ENCODE measurements at regions not wholly inside any gene's neighbourhood (a gene's known extent, or its start where the extent isn't known, plus 50 kb on each side); places are given as distances from the start of the nearest gene placed in this dataset.

GRCh38 chr4:17065821-17066220 lies 167.4 kb upstream of the LDB2 start:
- Histone ChIP-seq H3K27me3 (no peaks in the 10 kb centered on the region), H3K36me3 (no peaks in the 10 kb centered on the region), H3K27ac (no peak overlapping the region), H3K4me3 (no peak overlapping the region), H3K9me3 (peaks cover 0 to 5% (median 0%) of the 10 kb centered on the region in 4 donors), H3K4me1 (peaks cover 0 to 6% (median 0%) of the 10 kb centered on the region in 4 donors)
- WGBS, 5 donors, result 73 to 85% (median 84%) methylated on average over 2 of the region's 2 CpGs
- TF ChIP-seq POLR2AphosphoS5 (IDR thresholded peaks at IDR 0.05), result no peak
- TF ChIP-seq POLR2A (IDR thresholded peaks at IDR 0.05), result no peak
- no peak for TF ChIP-seq EP300 (IDR thresholded peaks at IDR 0.05)
- no peak for TF ChIP-seq CTCF (IDR thresholded peaks at IDR 0.05)
- DNase-seq, result no peak
- intact Hi-C loops (cut with DNase I; ENCODE audit: low total_unique reads), result no loop called here

- H3K4me1 ChIP-seq, result peaks cover 0 to 6% (median 0%) of the 10 kb centered on the region in 4 donors
- no peaks in the 10 kb centered on the region for H3K27me3 ChIP-seq
- H3K36me3 ChIP-seq, result no peaks in the 10 kb centered on the region
- WGBS, 5 donors, result 81 to 87% (median 83%) methylated on average over 4 of the region's 4 CpGs
- H3K4me3 ChIP-seq, result no peak overlapping the region
- DNase-seq, result no peak
- intact Hi-C loops (cut with DNase I; ENCODE audit: low total_unique reads), result no loop called here
- TF ChIP-seq POLR2AphosphoS5 (IDR thresholded peaks at IDR 0.05), result no peak
- TF ChIP-seq EP300 (IDR thresholded peaks at IDR 0.05), result no peak
- no peak for TF ChIP-seq POLR2A (IDR thresholded peaks at IDR 0.05)
- TF ChIP-seq CTCF (IDR thresholded peaks at IDR 0.05), result no peak
- no peak overlapping the region for H3K27ac ChIP-seq
- H3K9me3 ChIP-seq, result peaks cover 0 to under 1% (median 0%) of the 10 kb centered on the region in 4 donors
Observed at GRCh38 chr4:17064959-17065358, 166.5 kb upstream of the LDB2 start.

GRCh38 chr4:17063888-17064287 lies 165.4 kb upstream of the LDB2 start:
- WGBS, 5 donors, result 52 to 64% (median 58%) methylated on average over 3 of the region's 3 CpGs
- intact Hi-C loops (cut with DNase I; ENCODE audit: low total_unique reads), result no loop called here
- DNase-seq, result no peak
- Histone ChIP-seq H3K4me1 (peaks cover 0 to 7% (median 3%) of the 10 kb centered on the region in 4 donors), H3K27me3 (no peaks in the 10 kb centered on the region), H3K27ac (no peak overlapping the region), H3K9me3 (no peaks in the 10 kb centered on the region), H3K4me3 (no peak overlapping the region), H3K36me3 (no peaks in the 10 kb centered on the region)
- TF ChIP-seq POLR2A (IDR thresholded peaks at IDR 0.05), result no peak
- TF ChIP-seq EP300 (IDR thresholded peaks at IDR 0.05), result no peak
- TF ChIP-seq CTCF (IDR thresholded peaks at IDR 0.05), result no peak
- no peak for TF ChIP-seq POLR2AphosphoS5 (IDR thresholded peaks at IDR 0.05)

- H3K27me3 ChIP-seq, result no peaks in the 10 kb centered on the region
- no peaks in the 10 kb centered on the region for H3K36me3 ChIP-seq
- intact Hi-C loops (cut with DNase I; ENCODE audit: low total_unique reads), result no loop called here
- no peak for DNase-seq
- TF ChIP-seq POLR2A (IDR thresholded peaks at IDR 0.05) (no peak), CTCF (IDR thresholded peaks at IDR 0.05) (no peak), EP300 (IDR thresholded peaks at IDR 0.05) (no peak), POLR2AphosphoS5 (IDR thresholded peaks at IDR 0.05) (no peak)
- no peak overlapping the region for H3K27ac ChIP-seq
- H3K9me3 ChIP-seq, result no peaks in the 10 kb centered on the region
- peaks cover 0 to 6% (median 3%) of the 10 kb centered on the region in 4 donors for H3K4me1 ChIP-seq
- 86 to 93% (median 91%) methylated on average over 4 of the region's 4 CpGs for WGBS, 5 donors
- H3K4me3 ChIP-seq, result no peak overlapping the region
Observed at GRCh38 chr4:17060230-17060629, 161.8 kb upstream of the LDB2 start.

Data from stomach (tissue), 8 donors.